NCI-H345 (cell line): ENCODE measurements at regions not wholly inside any gene's neighbourhood (a gene's known extent, or its start where the extent isn't known, plus 50 kb on each side); places are given as distances from the start of the nearest gene placed in this dataset.
"Not testable (repeated sequence)": the region's sequence is repeated elsewhere in the genome, so short reads cannot be mapped to it uniquely, and the experiment has no call there.

ENCODE experiments used
- DNase-seq: peaks from one replicate; lab custom pipeline; 2025; lab: John Stamatoyannopoulos, UW

DNA sequence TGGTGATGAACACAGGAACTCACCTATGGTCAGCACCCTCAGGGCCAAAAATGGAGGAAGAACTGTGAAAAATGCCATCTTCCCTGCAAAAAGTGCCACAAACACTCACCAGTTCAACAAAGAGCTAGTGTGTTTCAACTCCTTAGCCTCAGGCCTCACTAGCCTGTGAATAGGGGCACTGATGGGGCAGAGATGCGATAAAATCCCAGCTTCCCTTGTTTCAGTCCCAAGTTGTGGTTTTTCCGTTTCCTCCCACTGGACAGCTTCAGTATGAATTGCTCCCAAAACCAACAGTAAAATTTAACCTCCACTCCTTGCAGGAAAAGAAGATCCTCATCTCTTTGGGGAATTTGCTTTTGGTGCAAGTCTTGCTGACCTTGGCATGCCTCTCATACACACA is 117.4 kb upstream of the ADAMTS9 start:
- DNase-seq = no peak

DNA sequence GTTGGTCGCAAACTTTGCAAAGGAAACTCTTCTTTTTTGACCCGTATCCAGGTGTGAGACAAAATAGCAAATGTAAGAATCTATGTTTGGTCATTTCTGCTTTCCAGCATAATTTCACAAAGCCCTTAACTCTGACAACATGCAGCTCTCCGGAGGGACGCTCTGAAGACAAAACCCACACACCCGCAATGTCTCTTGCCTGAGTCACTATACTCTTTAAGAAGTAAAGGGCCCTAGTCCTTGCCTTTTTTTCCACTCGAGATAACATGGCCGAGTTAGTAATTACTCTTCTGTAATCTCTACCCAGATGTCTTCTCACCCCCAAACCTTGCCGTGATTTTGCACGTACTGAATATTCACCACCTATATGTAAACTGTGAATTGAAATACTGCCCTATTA is 115.7 kb upstream of the ADAMTS9 start:
- DNase-seq = no peak

DNA sequence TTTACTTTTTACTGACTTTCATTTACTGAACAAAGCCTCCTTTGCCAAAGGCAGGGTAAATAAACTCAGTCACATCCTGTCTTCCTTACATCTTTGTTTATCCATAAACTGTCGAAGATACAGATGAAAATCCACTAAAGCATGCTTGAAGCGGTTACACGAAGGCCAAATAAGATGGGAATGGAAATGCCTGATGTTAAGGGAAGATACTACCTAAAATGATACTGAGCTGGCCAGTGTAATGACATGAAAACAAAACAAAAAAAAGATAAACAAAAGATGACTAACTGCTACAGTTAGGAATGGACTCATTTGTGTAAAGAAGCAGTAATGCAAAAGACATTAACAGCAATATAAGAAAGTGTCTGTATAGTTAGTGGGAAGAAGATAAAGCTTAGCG is 114.7 kb upstream of the ADAMTS9 start:
- DNase-seq = no peak

DNA sequence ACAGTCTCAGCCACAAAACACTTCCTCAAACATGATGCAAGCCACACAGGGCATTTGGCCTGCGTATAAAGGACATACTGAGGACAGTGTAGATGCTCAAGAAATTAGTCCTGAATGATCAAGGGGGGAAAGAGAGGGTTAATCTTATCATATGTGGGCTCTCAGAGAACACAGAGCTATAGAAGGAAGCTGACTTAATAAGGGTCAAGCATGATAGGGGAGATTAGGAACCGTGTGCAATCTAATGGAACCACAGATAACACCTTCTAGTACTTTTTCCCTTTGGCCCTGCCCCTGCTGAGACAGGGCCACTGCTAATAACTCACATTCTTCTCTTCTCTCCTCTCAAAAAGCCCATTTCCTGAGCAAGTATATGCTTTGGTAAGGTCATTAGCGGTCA is 114.1 kb upstream of the ADAMTS9 start:
- no peak for DNase-seq

DNA sequence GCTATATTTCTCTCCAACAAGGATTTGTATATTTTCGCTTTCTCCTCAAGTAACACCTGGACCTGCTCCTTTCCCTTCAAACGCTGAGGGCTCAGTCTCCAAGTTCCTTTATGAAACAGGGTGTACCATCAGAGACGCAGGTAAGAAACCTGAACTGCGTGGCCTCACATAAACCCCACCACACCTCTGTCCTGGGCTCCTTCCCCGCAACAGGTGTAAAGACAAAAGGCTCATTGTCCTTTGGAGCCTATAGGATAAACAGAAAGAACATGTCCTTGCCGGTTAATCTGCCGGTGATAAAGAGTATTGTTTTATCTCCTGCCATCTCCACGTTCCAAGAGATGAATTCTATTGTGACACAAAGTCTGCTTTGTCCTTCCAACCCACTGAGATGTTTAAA is 111.8 kb upstream of the ADAMTS9 start:
- DNase-seq = no peak

DNA sequence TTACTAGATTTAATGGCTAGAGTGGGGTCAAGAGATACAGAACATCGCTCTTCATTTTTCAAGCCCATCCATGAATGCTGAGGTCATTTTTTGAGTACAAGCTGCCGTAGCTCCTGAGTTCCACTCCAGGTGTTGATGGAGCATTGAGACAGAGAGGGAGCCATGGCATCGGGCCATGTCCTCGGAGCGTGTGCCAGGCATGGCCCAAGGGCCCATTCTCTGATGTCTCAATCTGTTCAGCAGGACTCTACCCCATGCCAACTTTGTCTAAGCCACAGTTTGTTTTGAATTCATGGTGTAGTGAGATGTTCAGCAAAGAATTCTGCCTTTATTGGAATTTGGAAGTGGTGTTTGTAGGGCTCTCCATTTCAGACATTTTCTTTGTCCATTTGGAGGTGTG is 110.5 kb upstream of the ADAMTS9 start:
- no peak for DNase-seq

DNA sequence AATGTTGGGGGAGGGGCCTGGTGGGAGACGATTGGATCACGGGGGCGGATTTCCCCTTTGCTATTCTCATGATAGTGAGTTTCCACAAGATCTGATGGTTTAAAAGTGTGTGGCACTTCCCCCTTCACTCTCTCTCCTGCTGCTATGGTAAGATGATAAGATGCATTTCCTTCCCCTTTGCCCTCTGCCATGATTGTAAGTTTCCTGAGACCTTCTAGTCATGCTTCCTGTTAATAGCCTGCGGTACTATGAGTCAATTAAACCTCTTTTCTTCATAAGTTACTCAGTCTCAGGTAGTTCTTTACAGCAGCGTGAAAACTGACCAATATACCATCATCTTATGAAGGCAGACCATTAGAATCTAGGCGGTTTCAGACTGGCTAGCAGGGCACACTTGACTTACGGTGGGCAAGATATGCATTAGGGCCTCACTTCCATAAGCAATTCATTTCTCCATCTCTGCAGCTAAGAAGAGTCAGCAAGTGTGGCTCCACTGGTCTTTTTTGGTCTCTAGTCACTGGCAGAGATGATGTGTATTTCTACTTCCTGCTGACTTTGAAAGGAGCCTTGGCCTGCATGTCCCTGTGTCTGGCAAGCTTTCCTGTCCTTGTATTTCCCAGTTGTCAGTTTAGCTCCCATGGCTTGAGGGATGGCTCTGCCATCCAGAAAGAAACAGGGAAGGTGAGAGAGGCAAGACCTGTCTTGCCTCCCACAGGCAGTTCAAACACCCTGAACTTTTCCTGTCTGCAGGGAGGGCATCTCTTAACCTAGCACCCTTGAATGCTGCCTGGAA is 109.0 kb upstream of the ADAMTS9 start:
- DNase-seq = no peak

DNA sequence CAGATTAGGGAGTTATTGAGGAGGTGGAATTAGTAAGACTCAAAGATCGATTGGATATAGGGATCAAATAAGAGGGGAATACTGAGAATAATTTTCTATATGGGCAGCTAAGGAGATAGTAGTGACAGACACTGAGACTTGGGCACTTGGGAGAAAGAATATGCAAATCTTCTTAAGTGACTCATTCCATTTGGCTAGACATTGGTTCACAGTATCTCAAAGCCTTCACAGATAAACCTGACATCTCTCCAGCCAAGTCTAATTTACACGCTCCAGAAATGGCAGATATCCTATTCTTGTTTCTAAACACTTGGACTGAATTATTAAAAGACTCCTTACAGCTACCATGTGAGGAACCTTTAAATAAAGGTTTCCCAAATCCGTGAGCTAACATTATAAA is 104.6 kb upstream of the ADAMTS9 start:
- DNase-seq = no peak

DNA sequence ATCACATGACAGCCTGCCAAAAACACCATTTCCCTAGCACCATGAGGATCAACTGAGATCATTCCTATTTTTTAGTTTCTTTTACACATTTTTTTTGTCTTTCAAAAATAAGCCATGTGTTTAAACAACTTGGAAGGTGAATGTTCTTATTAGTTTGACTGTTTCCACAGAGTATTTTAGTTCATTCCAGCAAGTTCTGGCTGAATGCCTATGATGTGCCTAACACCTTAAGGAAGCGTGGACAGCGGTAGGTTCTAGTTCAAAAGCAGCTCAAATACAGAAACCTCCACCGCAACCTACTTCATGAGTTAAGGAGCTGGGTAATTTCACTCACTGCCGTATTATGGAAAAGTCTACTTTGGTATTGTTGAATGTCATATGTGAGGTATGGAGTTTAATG is 101.3 kb upstream of the ADAMTS9 start:
- no peak for DNase-seq

DNA sequence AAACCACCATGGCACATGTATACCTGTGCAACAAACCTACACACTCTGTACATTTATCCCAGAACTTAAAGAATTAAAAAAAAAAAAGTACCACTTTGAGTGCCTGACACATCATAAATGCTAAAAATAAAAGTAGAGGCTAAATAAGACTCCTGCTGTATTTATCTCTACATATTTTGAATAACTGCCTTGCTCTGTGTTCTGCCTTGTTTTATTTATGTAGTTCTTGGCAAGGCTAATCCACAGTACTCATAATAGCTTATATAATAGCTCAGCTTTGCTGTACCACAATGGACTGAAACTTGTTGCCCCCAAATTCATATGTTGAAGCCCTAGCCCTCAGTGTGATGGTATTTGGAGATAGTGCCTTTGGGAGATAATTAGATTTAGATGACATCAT is 95.4 kb upstream of the ADAMTS9 start:
- no peak for DNase-seq

DNA sequence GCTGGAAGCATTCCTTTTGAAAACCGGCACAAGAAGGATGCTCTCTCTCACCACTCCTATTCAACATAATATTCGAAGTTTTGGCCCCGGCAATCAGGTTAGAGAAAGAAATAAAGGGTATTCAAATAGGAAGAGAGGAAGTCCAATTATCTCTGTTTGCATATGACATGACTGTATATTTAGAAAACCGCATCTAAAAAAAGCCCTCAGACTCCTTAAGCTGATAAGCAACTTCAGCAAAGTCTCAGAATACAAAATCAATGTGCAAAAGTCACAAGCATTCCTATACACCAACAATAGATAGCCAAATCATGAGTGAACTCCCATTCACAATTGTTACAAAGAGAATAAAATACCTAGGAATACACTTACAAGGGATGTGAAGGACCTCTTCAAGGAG is 93.1 kb upstream of the ADAMTS9 start:
- not testable (repeated sequence) for DNase-seq

DNA sequence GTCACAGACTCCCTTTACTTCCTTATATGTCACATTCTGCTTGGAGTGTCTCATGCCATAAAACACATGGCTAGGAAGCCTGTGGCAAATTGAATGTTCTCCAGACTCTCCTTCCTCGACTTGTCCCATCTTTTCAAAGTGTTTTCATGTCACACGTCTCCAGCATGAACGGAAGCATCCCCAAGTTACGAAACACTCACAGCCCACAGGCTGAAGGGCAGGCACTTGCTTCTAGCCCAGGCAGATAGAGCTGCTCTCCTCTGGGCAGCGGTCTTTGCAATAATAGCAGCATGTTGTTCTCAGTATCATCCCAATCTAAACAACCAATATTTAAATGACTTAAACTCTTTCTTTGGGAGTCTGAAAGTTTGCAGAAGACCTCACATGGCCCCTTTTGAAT is 85.3 kb upstream of the ADAMTS9 start:
- no peak for DNase-seq

DNA sequence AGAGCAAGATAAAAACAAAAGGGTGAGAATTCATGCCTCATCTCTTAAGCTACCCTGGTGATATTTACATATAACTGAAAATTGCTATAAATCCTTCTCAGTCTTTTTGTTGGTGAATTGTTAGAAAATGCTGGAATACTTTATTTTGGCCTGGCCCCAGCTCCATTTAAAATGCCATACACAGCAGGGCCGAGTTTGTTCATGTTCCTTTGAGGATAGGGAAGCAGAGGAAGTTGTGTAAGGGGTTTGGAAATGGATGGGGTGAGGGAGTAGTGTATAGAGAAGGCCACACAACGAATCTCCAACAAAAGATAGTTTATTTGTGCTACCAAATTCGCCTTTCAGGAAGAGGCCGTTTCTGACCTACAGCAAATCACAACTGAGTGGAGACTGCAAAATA is 78.6 kb upstream of the ADAMTS9 start:
- DNase-seq = no peak

DNA sequence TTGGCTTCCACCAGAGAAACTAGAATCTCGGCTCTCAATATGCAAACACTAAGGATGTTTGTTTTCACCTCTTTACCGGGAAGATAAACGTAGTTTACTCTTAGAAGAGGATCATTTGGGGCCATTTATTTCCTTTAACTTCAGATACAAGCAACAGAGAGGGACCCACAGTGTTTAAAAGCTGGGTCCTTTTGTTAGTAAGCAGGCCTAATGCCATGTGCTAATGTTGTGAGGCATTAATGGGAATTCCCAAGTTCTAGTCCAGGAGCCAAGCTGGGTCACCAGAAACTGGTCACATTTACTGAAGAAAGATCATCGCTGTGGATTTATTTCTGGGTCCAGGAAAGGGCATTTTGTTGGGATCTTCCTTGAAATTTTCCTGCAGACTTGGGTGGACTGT is 78.1 kb upstream of the ADAMTS9 start:
- DNase-seq = no peak

DNA sequence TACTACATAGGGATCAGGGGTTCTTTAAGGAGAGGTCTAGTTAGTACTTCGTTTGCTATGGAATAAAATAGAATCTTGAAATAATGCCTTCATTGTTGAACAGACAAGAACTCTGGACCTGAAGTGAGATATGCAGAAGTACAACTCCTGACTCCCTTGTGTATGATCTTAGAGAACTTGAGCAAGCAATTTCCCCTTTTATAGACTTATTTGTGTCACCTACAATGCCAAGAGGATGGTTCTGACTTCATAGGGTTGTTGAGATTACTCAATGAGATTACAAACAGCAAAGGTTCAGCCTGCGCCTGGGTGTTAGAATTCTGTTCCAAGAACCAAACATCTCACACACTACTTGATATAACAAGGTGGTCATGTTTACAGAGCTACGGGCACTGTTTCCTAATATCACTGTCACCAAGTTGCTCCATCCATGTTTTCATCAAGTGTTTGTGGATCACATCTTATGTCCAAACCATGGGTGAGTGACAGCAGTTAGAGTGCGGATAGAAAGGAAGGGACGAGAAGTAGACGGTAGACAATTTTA is 76.7 kb upstream of the ADAMTS9 start:
- no peak for DNase-seq

DNA sequence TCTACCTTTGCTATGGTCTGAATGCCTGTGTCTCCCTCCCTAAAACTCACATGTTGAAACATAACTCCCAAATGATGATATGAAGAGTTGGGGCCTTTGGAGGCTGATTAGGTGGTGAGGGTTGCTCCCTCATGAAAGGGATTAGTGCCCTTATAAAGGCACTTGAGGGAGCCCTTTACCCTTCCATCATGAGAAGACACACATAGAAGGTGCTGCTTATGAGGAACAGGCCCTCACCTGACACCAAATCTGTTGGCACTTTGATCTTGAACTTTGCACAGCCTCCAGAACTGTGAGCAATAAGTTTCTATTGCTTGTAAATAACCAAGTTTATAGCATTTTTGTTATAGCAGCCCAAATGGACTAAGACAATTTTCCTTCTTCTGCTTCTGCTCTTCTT is 76.2 kb upstream of the ADAMTS9 start:
- DNase-seq = no peak

DNA sequence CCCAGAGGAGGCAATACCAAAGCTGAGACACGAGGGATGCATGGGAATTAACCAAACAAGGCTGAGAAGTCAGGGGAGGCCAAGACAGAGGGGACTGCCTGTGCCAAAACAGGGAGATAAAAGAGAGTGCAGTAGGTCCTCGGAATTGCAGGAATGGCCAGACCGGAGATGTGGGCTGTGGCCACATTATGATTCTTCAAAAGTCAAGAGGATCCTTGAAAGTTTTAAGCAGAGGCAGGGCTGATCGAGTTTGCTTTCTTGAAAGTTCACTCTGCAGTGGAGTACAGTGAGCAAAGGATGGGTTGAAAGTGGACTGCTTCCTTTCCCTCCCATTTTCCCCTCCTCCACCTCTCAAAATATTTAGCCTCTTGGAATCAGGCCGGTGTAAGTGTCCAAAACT is 73.9 kb upstream of the ADAMTS9 start:
- DNase-seq = no peak

DNA sequence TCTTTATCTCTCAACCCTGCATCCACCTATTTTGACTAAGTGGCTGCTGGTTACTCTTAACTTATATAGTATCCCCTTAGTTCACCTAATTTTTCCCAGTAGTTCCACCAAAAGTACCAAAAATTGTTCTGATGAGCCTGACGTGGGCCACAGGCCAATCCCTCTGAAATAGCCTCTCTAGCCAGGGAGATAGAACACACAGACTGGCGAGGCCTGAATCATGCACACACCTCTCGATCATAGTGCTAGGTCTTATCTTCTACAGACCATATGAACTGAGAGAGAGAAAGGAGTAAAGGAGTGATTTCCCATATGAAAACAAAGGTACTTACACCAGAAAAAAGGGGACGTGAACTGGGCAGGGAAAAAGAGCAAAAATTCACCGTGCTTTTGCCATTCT is 72.5 kb upstream of the ADAMTS9 start:
- DNase-seq = no peak

DNA sequence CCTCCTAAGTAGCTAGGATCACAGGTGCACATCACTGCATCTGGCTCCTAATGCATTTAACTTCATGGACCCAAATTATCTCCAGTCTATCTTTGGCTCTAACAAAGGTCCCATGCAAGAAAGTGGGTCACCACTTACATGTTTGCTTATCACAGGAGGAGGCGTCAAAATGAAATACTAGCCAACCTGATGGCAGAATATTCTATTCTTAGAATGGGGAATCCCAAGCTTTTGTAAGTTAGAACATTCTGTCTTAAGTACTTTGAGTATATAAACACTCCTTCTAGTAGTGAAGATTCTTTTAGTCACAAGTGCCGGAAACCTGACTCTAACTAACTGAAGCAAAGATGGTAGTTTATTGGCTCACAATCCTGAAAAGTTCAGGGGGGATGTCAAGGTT is 72.0 kb upstream of the ADAMTS9 start:
- no peak for DNase-seq

DNA sequence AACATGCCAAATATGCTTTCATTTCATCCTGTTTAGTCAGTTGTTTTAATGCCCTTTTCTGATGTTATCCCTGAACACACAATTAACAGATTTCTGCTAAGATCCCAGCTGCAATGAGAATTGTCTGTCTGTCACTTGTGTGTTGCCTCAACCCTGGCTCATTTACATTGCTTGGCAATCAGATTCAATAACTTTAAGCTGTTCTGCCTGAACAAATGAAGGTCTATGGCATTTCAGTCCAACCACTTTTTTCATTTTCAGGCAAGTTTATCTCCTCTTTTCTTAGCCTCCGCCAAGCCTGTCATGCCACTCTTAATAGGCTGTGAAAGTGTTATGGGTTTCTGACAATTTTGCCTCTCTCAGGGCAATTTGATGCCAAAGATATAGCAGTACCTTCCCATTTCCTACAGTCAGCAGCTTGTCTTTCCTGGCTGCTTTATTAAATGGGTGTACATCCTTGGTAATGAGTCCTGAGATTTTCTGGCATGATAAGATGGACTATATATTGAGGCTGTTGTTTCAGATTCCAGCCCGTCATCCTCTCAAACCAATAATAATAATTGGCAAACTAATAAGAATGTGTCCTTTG is 68.7 kb upstream of the ADAMTS9 start:
- no peak for DNase-seq

DNA sequence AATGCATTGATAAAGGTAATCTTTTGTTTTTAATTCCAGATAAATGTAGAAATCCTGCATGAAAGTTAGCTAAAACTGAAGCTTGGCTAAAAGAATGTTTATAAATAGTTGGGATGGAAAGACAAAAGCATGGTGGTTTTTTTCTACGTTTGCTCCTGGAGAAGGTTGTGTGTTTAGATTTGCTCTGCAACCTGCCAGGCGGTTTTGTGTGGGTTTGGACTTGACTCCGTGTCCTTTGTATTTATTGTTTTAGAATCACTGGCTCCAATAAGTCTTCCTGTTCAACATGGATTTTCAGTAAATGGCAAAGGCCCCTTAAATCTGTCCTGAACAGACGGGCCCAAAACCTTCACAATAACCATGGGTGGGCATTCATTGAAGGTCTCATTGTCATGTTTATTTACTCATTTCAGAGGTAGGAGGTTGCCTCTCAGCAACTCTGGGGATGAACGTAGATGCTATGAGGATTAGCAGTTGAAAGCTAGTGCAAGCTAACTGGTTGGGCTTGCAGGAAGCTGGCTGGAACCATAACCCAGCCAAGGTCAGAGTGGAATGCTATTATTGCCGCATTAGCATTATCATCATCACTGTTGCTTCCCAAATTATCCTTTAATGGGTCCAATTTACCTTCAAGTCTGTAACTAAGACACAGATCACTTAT is 60.6 kb upstream of the ADAMTS9 start:
- DNase-seq = peak; percentile 2

DNA sequence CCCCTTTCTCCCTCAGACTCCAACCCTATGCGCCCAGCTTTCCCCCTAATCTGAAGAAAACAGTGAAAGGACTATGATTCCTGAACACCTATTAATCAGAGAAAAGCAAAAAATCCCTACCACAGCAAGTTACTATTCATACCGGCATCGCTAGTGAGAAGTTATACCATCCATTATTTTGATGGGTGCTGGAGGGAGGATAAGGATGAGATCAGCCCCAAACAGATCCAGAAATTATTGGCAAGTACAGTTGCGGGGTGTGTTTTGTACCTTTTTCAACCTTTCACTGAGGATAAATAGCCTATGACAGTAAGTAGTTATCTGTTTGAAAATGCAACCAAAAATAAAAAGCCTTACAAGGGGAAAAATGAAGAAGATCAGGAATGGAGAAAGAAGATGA is 59.9 kb upstream of the ADAMTS9 start:
- no peak for DNase-seq

DNA sequence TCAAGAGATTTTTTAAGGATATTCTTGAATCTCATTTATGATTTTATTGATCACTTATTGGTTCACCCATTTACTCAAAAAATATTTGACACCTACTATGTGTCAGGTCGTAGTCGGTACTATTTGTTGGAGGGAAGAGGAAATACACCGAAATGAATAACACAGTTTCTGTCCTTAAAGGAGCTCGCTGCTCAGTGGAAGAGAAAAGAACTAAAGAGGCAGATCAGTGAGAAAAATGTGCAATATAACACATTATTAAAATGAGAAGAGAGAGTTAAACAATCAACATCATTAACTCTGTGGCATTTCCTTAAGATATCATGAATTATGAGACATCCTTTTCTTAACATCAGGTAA is 56.1 kb upstream of the ADAMTS9 start:
- DNase-seq = no peak
